Ishikawa (cell line): ENCODE measurements at regions not wholly inside any gene's neighbourhood (a gene's known extent, or its start where the extent isn't known, plus 50 kb on each side); places are given as distances from the start of the nearest gene placed in this dataset.

Experiments used
- EP300 ChIP-seq: IDR thresholded peaks from 2 replicates; pipeline ENCODE4 v1.6.1; 2012; ENCODE audit warnings: borderline replicate concordance
- RAD21 ChIP-seq: IDR thresholded peaks from 2 replicates; pipeline ENCODE4 v1.6.1; 2012; ENCODE audit warnings: low read depth
- YY1 ChIP-seq: IDR thresholded peaks from 2 replicates; pipeline ENCODE4 v1.6.1; 2012; ENCODE audit warnings: low read depth
- TF ChIP-seq, protein P1 (sequence below): IDR thresholded peaks from 2 replicates; pipeline ENCODE4 v1.6.1; 2012; ENCODE audit warnings: low read depth, mild to moderate bottlenecking

DNA sequence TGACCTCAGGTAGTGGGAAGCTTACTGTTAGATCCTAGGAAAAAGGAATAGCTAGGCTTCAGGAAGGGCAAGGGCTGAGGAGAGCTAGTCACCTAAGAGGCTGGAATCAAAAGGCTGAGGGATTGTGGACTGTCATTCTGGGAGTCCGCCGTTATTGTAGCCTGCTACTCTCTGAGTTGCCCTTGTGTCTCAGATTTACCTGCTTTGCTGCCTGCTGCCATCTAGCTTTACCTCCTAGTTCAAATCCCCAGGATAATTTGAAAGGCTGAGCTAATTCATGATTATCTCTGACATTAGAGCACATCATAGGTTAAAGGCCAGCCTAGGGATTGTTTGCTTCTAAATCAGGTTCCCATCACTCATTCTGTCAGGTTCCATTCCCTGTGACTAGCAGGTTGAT, 120.2 kb downstream of the FHIP1A start:
- TF ChIP-seq EP300: no peak
- no peak for TF ChIP-seq RAD21
- TF ChIP-seq, protein P1, sequence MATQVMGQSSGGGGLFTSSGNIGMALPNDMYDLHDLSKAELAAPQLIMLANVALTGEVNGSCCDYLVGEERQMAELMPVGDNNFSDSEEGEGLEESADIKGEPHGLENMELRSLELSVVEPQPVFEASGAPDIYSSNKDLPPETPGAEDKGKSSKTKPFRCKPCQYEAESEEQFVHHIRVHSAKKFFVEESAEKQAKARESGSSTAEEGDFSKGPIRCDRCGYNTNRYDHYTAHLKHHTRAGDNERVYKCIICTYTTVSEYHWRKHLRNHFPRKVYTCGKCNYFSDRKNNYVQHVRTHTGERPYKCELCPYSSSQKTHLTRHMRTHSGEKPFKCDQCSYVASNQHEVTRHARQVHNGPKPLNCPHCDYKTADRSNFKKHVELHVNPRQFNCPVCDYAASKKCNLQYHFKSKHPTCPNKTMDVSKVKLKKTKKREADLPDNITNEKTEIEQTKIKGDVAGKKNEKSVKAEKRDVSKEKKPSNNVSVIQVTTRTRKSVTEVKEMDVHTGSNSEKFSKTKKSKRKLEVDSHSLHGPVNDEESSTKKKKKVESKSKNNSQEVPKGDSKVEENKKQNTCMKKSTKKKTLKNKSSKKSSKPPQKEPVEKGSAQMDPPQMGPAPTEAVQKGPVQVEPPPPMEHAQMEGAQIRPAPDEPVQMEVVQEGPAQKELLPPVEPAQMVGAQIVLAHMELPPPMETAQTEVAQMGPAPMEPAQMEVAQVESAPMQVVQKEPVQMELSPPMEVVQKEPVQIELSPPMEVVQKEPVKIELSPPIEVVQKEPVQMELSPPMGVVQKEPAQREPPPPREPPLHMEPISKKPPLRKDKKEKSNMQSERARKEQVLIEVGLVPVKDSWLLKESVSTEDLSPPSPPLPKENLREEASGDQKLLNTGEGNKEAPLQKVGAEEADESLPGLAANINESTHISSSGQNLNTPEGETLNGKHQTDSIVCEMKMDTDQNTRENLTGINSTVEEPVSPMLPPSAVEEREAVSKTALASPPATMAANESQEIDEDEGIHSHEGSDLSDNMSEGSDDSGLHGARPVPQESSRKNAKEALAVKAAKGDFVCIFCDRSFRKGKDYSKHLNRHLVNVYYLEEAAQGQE: no peak
- no peak for TF ChIP-seq YY1
